ENCODE measurements at regions not wholly inside any gene's neighbourhood (a gene's known extent, or its start where the extent isn't known, plus 50 kb on each side); places are given as distances from the start of the nearest gene placed in this dataset.

- DNase-seq: no peak
Measured at GRCh38 chr3:118412503-118412902, 622.1 kb downstream of the IGSF11 start.

- DNase-seq: no peak
Measured at GRCh38 chr3:118425272-118425837, 609.3 kb downstream of the IGSF11 start.

- DNase-seq: no peak
Measured at GRCh38 chr3:118433825-118434224, 600.8 kb downstream of the IGSF11 start.

GRCh38 chr3:118435851-118436350 lies 598.7 kb downstream of the IGSF11 start:
- DNase-seq: no peak

- DNase-seq: no peak
Measured at GRCh38 chr3:118436697-118437262, 597.9 kb downstream of the IGSF11 start.

- no peak for DNase-seq
Measured at GRCh38 chr3:118445036-118445435, 589.6 kb downstream of the IGSF11 start.

- no peak for DNase-seq
Measured at GRCh38 chr3:118447339-118447738, 587.3 kb downstream of the IGSF11 start.

GRCh38 chr3:118466795-118467330 lies 567.8 kb downstream of the IGSF11 start:
- no peak for DNase-seq

GRCh38 chr3:118468801-118469200 lies 565.8 kb downstream of the IGSF11 start:
- no peak for DNase-seq

- DNase-seq: no peak
Measured at GRCh38 chr3:118472586-118472985, 562.1 kb downstream of the IGSF11 start.

GRCh38 chr3:118473343-118473742 lies 561.3 kb downstream of the IGSF11 start:
- DNase-seq: no peak

- no peak for DNase-seq
Measured at GRCh38 chr3:118476885-118477618, 557.6 kb downstream of the IGSF11 start.

GRCh38 chr3:118477768-118478167 lies 556.9 kb downstream of the IGSF11 start:
- no peak for DNase-seq

GRCh38 chr3:118478706-118479276 lies 555.9 kb downstream of the IGSF11 start:
- DNase-seq: no peak

- no peak for DNase-seq
Measured at GRCh38 chr3:118479376-118479775, 555.3 kb downstream of the IGSF11 start.

GRCh38 chr3:118480101-118480860 lies 554.4 kb downstream of the IGSF11 start:
- DNase-seq: no peak

- no peak for DNase-seq
Measured at GRCh38 chr3:118485693-118486092, 549.0 kb downstream of the IGSF11 start.

- DNase-seq: no peak
Measured at GRCh38 chr3:118487734-118488133, 546.9 kb downstream of the IGSF11 start.

- no peak for DNase-seq
Measured at GRCh38 chr3:118488732-118489131, 545.9 kb downstream of the IGSF11 start.

GRCh38 chr3:118495206-118495605 lies 539.4 kb downstream of the IGSF11 start:
- no peak for DNase-seq

- no peak for DNase-seq
Measured at GRCh38 chr3:118497274-118497673, 537.4 kb downstream of the IGSF11 start.

GRCh38 chr3:118501152-118501551 lies 533.5 kb downstream of the IGSF11 start:
- no peak for DNase-seq

GRCh38 chr3:118504906-118505305 lies 529.7 kb downstream of the IGSF11 start:
- no peak for DNase-seq

All from activated T-cell treated with anti-CD3 and anti-CD28 coated beads, Interleukin-2, amount 50 U/mL, for 1 hour (primary cell).